OCI-LY1 (cell line): ENCODE measurements at regions not wholly inside any gene's neighbourhood (a gene's known extent, or its start where the extent isn't known, plus 50 kb on each side); places are given as distances from the start of the nearest gene placed in this dataset.

ENCODE experiments used
- H2AFZ ChIP-seq: fragments of 200-600 bp; sonication (generic), shearing (Covaris generic); 2 replicates; pipeline ENCODE4 v1.6.0; 2014; ENCODE audit warnings: antibody characterized with exemption, mild to moderate bottlenecking, low read length
- H3F3A ChIP-seq: fragments of 200-600 bp; sonication (generic), shearing (Covaris generic); 2 replicates; pipeline ENCODE4 v1.6.0; 2014; ENCODE audit warnings: mild to moderate bottlenecking, antibody characterized with exemption, low read length, moderate library complexity; ENCODE audit not compliant: insufficient read depth
- H3K27ac ChIP-seq: fragments of 200-600 bp; sonication (generic); 2 replicates; pipeline ENCODE4 v1.5.1; 2014; ENCODE audit warnings: low read length, mixed run types, mild to moderate bottlenecking, low read depth; ENCODE audit not compliant: poor library complexity, severe bottlenecking
- H3K27me3 ChIP-seq: fragments of 200-600 bp; sonication (generic); 2 replicates; pipeline ENCODE4 v1.6.0; 2014; ENCODE audit warnings: antibody characterized with exemption, mild to moderate bottlenecking, low read length, moderate library complexity; ENCODE audit not compliant: insufficient read depth
- H3K36me3 ChIP-seq: fragments of 200-600 bp; sonication (generic); 2 replicates; pipeline ENCODE4 v1.6.1; 2014; ENCODE audit warnings: mild to moderate bottlenecking, antibody characterized with exemption, low read length, moderate library complexity, mixed read lengths; ENCODE audit not compliant: insufficient read depth
- H3K4me1 ChIP-seq: fragments of 200-600 bp; sonication (generic); 2 replicates; pipeline ENCODE4 v1.5.1; 2014; ENCODE audit warnings: mild to moderate bottlenecking, low read length, moderate library complexity; ENCODE audit not compliant: insufficient read depth, severe bottlenecking
- H3K4me2 ChIP-seq: fragments of 200-600 bp; sonication (generic), shearing (Covaris generic); 2 replicates; pipeline ENCODE4 v1.6.1; 2014; ENCODE audit warnings: low read length
- H3K4me3 ChIP-seq: fragments of 200-600 bp; sonication (generic); 2 replicates; pipeline ENCODE4 v1.5.1; 2014; ENCODE audit warnings: low read length, low read depth, mild to moderate bottlenecking, mixed read lengths; ENCODE audit not compliant: poor library complexity, severe bottlenecking
- H3K79me2 ChIP-seq: fragments of 200-600 bp; shearing (Covaris generic); 2 replicates; pipeline ENCODE4 v1.6.1; 2016; ENCODE audit warnings: mixed run types, low read length, mixed read lengths; ENCODE audit not compliant: insufficient read depth
- H3K9ac ChIP-seq: fragments of 200-600 bp; sonication (generic), shearing (Covaris generic); 2 replicates; pipeline ENCODE4 v1.6.1; 2014; ENCODE audit warnings: mild to moderate bottlenecking, low read length, mixed read lengths
- H3K9me2 ChIP-seq: fragments of 200-600 bp; sonication (generic), shearing (Covaris generic); 2 replicates; pipeline ENCODE4 v1.6.1; 2014; ENCODE audit warnings: low read depth, mild to moderate bottlenecking, low read length, mixed read lengths
- H3K9me3 ChIP-seq: fragments of 200-600 bp; shearing (Covaris generic); 2 replicates; pipeline ENCODE4 v1.6.1; 2014; ENCODE audit warnings: low read length, mixed read lengths
- H4K20me1 ChIP-seq: fragments of 200-600 bp; sonication (generic), shearing (Covaris generic); 2 replicates; pipeline ENCODE4 v1.6.0; 2016; ENCODE audit warnings: mild to moderate bottlenecking, low read length; ENCODE audit not compliant: insufficient read depth
- EZH2 ChIP-seq: fragments of 200-600 bp; sonication (generic), shearing (Covaris generic); IDR thresholded peaks from 2 replicates; pipeline ENCODE4 v1.8.0; 2017; ENCODE audit warnings: borderline replicate concordance, mixed run types, mild to moderate bottlenecking, antibody characterized with exemption, low read length, moderate library complexity, mixed read lengths
- TF ChIP-seq, protein P1 (sequence below): fragments of 200-600 bp; sonication (generic), shearing (Covaris generic); IDR thresholded peaks from 2 replicates; pipeline ENCODE4 v1.5.1; 2017; ENCODE audit warnings: mild to moderate bottlenecking, antibody characterized with exemption, low read length, moderate library complexity, mixed read lengths

DNA sequence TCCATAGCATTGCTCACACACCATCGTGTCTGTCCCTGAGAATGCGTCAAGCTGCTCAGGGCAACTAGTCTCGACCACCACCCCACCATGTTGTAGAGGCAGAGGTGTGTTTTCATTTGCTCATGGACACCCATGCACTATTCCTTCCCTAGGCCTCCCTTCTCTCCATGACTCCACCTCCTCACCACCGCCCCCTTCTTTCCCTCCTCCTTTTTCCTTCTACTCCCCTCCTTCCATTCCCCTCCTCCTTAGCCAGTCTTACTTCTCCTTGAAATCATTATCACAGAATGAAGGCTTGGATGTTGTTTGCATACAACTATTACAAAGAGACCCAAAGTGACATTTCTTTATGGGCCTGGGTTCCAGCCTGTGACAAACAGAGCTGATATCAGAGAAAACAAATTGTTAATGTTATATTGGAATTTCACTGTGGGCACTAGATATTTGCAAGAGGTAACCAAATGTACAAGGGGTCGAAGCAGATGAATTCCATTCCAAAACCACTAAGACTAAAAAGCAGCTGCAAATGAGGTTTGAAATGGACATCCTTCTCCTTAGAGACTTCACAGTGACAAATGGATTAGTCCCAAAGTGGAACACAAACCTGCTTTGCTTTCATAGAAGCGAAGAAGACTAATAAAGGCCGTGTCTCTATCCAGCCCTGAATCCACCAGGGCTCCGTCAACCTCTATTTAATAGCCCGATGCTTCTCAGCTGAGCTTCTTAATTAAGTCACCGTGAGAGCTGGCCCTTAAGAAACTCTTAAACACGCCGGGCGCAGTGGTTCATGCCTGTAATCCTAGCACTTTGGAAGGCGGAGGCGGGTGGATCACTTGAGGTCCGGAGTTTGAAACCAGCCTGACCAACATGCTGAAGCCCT, 275.8 kb upstream of the SULF2 start:
- Histone ChIP-seq H3K79me2 (no peaks in the 10 kb centered on the region), H3K36me3 (no peaks in the 10 kb centered on the region), H3K4me3 (no peak overlapping the region), H3F3A (no peaks in the 10 kb centered on the region), H3K4me1 (no peaks in the 10 kb centered on the region), H4K20me1 (no peaks in the 10 kb centered on the region), H3K9me3 (no peaks in the 10 kb centered on the region), H3K27ac (no peak overlapping the region), H3K4me2 (no peak overlapping the region), H3K9ac (no peak overlapping the region), H3K9me2 (no peaks in the 10 kb centered on the region), H2AFZ (no peak overlapping the region), H3K27me3 (no peaks in the 10 kb centered on the region; the same call in 1 of the 2 replicates)
- TF ChIP-seq, protein P1, sequence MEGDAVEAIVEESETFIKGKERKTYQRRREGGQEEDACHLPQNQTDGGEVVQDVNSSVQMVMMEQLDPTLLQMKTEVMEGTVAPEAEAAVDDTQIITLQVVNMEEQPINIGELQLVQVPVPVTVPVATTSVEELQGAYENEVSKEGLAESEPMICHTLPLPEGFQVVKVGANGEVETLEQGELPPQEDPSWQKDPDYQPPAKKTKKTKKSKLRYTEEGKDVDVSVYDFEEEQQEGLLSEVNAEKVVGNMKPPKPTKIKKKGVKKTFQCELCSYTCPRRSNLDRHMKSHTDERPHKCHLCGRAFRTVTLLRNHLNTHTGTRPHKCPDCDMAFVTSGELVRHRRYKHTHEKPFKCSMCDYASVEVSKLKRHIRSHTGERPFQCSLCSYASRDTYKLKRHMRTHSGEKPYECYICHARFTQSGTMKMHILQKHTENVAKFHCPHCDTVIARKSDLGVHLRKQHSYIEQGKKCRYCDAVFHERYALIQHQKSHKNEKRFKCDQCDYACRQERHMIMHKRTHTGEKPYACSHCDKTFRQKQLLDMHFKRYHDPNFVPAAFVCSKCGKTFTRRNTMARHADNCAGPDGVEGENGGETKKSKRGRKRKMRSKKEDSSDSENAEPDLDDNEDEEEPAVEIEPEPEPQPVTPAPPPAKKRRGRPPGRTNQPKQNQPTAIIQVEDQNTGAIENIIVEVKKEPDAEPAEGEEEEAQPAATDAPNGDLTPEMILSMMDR: no peak
- TF ChIP-seq EZH2: no peak

DNA sequence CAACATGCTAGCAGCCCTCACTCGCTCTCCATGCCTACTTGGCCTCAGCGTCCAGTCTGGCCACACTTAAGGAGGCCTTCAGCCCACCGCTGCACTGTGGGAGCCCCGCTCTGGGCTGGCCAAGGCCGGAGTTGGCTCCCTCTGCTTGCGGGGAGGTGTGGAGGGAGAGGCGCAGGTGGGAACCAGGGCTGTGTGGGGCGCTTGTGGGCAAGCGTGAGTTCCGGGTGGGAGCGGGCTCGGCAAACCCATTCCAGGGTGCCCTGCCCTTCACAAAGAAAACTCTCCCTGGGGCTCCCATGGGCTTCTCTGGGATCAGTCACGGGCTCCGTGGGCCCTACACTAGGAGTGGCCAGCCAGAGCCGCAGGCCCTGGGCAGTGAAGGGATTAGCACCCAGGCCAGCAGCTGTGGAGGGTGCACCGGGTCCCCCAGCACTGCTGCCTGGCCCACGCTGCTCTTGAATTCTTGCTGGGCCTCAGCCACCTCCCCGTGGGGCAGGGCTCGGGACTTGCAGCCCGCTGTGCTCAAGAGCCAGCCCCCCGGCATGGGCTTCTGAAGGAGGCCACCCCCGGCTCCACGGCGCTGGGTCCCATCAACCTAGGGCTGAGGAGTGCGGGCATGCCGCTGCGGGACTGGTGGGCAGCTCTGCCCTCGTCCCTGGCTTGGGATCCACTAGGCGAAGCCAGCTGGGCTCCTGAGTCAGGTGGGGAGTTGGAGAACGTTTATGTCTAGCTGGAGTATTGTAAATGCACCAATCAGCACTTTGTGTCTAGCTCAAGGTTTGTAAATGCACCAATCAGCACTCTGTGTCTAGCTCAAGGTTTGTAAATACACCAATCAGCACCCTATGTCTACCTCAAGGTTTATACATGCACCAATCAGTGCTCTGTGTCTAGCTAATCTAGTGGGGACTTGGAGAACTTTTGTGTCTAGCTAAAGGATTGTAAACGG, 273.6 kb upstream of the SULF2 start:
- Histone ChIP-seq H3K4me1 (no peaks in the 10 kb centered on the region), H3K27ac (no peak overlapping the region), H4K20me1 (no peaks in the 10 kb centered on the region), H3K4me3 (no peak overlapping the region), H3K36me3 (no peaks in the 10 kb centered on the region), H3K4me2 (no peak overlapping the region), H3F3A (no peaks in the 10 kb centered on the region), H3K9me2 (no peaks in the 10 kb centered on the region), H3K9ac (no peak overlapping the region), H3K79me2 (no peaks in the 10 kb centered on the region), H2AFZ (no peak overlapping the region), H3K9me3 (no peaks in the 10 kb centered on the region), H3K27me3 (no peaks in the 10 kb centered on the region; the same call in 1 of the 2 replicates)
- no peak for TF ChIP-seq EZH2
- TF ChIP-seq, protein P1: no peak

DNA sequence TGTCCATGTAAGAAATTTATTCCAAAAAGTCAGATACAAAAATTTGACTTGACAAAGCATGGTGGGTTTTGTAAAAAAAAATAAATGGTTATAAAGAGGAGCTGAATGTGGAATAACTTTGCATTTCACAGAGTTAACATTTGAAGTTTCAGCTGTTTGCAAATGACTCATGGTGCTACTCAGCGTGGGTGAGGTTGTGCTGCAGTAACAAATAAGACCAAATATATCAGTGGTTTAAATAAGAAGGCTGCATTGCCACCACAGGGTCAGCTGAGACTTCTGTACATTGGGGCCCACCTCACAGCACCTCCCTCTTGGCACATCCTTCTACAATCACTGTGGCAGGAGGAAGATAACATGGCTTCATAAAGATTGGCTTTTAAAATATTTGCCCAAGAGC, 272.5 kb upstream of the SULF2 start:
- no peak overlapping the region for H3K9ac ChIP-seq
- H3F3A ChIP-seq: no peaks in the 10 kb centered on the region
- no peak overlapping the region for H3K4me2 ChIP-seq
- no peak overlapping the region for H3K27ac ChIP-seq
- H3K4me3 ChIP-seq: no peak overlapping the region
- no peaks in the 10 kb centered on the region for H3K9me3 ChIP-seq
- H4K20me1 ChIP-seq: no peaks in the 10 kb centered on the region
- H3K36me3 ChIP-seq: no peaks in the 10 kb centered on the region
- TF ChIP-seq, protein P1: no peak
- no peak for TF ChIP-seq EZH2
- no peaks in the 10 kb centered on the region; the same call in 1 of the 2 replicates for H3K27me3 ChIP-seq
- no peak overlapping the region for H2AFZ ChIP-seq
- no peaks in the 10 kb centered on the region for H3K4me1 ChIP-seq
- H3K79me2 ChIP-seq: no peaks in the 10 kb centered on the region
- H3K9me2 ChIP-seq: no peaks in the 10 kb centered on the region
